ENCODE measurements at regions not wholly inside any gene's neighbourhood (a gene's known extent, or its start where the extent isn't known, plus 50 kb on each side); places are given as distances from the start of the nearest gene placed in this dataset.

- H3K9me3 ChIP-seq (ENCODE audit: low read length) = no peaks in the 10 kb centered on the region
- DNase-seq (no peak), ATAC-seq (no peak)
- H3K4me1 ChIP-seq (ENCODE audit: insufficient read depth, low read length) = no peaks in the 10 kb centered on the region
- intact Hi-C loops (cut with micrococcal nuclease) = no loop called here
- CTCF ChIA-PET = no interaction called here
- no peaks in the 10 kb centered on the region for H3K79me2 ChIP-seq (ENCODE audit: low read length)
- POLR2A ChIA-PET (ENCODE audit: unreplicated experiment) = no interaction called here
- no peaks in the 10 kb centered on the region for H4K20me1 ChIP-seq (ENCODE audit: low read length)
- no peak for TF ChIP-seq EZH2 (IDR thresholded peaks at IDR 0.05; ENCODE audit: low read length, unreplicated experiment)
- no peak for TF ChIP-seq EZH2phosphoT487 (IDR thresholded peaks at IDR 0.05; ENCODE audit: borderline replicate concordance, low read length)
- no peak for TF ChIP-seq CTCF (conservative IDR thresholded peaks at IDR 0.05; ENCODE audit: low read depth, low read length)
- no peaks in the 10 kb centered on the region for H3K36me3 ChIP-seq (ENCODE audit: low read depth, low read length)
- no TSS peak for BruUV-seq (replicated peaks)
- no peak overlapping the region for H3K4me2 ChIP-seq (ENCODE audit: low read length)
- no peak overlapping the region for H3K9ac ChIP-seq (ENCODE audit: low read length)
- no peak overlapping the region for H3K4me3 ChIP-seq (ENCODE audit: low read length)
- H2AFZ ChIP-seq (ENCODE audit: low read length) = no peak overlapping the region
- no peaks in the 10 kb centered on the region for H3F3A ChIP-seq (ENCODE audit: low read length, unreplicated experiment)
- H3K27me3 ChIP-seq (ENCODE audit: low read length) = peaks cover 35% of the 10 kb centered on the region
- no peak overlapping the region for H3K27ac ChIP-seq (ENCODE audit: low read length)
- H3K9me2 ChIP-seq (replicated peaks; ENCODE audit: low read length) = no peaks in the 10 kb centered on the region
Observed at GRCh38 chr10:124332426-124332825, 86.3 kb downstream of the OAT start.

GRCh38 chr10:124329941-124330340 lies 88.8 kb downstream of the OAT start:
- Histone ChIP-seq H3K4me3 (ENCODE audit: low read length) (no peak overlapping the region), H3K9me3 (ENCODE audit: low read length) (no peaks in the 10 kb centered on the region), H4K20me1 (ENCODE audit: low read length) (no peaks in the 10 kb centered on the region), H3K36me3 (ENCODE audit: low read depth, low read length) (no peaks in the 10 kb centered on the region), H3K27me3 (ENCODE audit: low read length) (peaks cover 35% of the 10 kb centered on the region), H3F3A (ENCODE audit: low read length, unreplicated experiment) (no peaks in the 10 kb centered on the region), H3K4me1 (ENCODE audit: insufficient read depth, low read length) (no peaks in the 10 kb centered on the region), H3K79me2 (ENCODE audit: low read length) (no peaks in the 10 kb centered on the region), H3K4me2 (ENCODE audit: low read length) (no peak overlapping the region), H3K27ac (ENCODE audit: low read length) (no peak overlapping the region), H3K9me2 (replicated peaks; ENCODE audit: low read length) (no peaks in the 10 kb centered on the region), H2AFZ (ENCODE audit: low read length) (no peak overlapping the region), H3K9ac (ENCODE audit: low read length) (no peak overlapping the region)
- no peak for ATAC-seq
- intact Hi-C loops (cut with micrococcal nuclease) = no loop called here
- ChIA-PET CTCF (no interaction called here), POLR2A (ENCODE audit: unreplicated experiment) (no interaction called here)
- no peak for TF ChIP-seq CTCF (conservative IDR thresholded peaks at IDR 0.05; ENCODE audit: low read depth, low read length)
- no peak for TF ChIP-seq EZH2 (IDR thresholded peaks at IDR 0.05; ENCODE audit: low read length, unreplicated experiment)
- no peak for TF ChIP-seq EZH2phosphoT487 (IDR thresholded peaks at IDR 0.05; ENCODE audit: borderline replicate concordance, low read length)
- DNase-seq = no peak
- BruUV-seq (replicated peaks) = no TSS peak

- ATAC-seq (no peak), DNase-seq (no peak)
- TF ChIP-seq CTCF (conservative IDR thresholded peaks at IDR 0.05; ENCODE audit: low read depth, low read length) = no peak
- no peak for TF ChIP-seq EZH2phosphoT487 (IDR thresholded peaks at IDR 0.05; ENCODE audit: borderline replicate concordance, low read length)
- TF ChIP-seq EZH2 (IDR thresholded peaks at IDR 0.05; ENCODE audit: low read length, unreplicated experiment) = no peak
- no TSS peak for BruUV-seq (replicated peaks)
- ChIA-PET POLR2A (ENCODE audit: unreplicated experiment) (no interaction called here), CTCF (no interaction called here)
- Histone ChIP-seq H3K36me3 (ENCODE audit: low read depth, low read length) (no peaks in the 10 kb centered on the region), H2AFZ (ENCODE audit: low read length) (no peak overlapping the region), H3K4me3 (ENCODE audit: low read length) (no peak overlapping the region), H3F3A (ENCODE audit: low read length, unreplicated experiment) (no peaks in the 10 kb centered on the region), H3K27ac (ENCODE audit: low read length) (no peak overlapping the region), H3K4me1 (ENCODE audit: insufficient read depth, low read length) (no peaks in the 10 kb centered on the region), H4K20me1 (ENCODE audit: low read length) (no peaks in the 10 kb centered on the region), H3K27me3 (ENCODE audit: low read length) (peaks cover 35% of the 10 kb centered on the region), H3K9me3 (ENCODE audit: low read length) (no peaks in the 10 kb centered on the region), H3K79me2 (ENCODE audit: low read length) (no peaks in the 10 kb centered on the region), H3K9ac (ENCODE audit: low read length) (no peak overlapping the region), H3K4me2 (ENCODE audit: low read length) (no peak overlapping the region), H3K9me2 (replicated peaks; ENCODE audit: low read length) (no peaks in the 10 kb centered on the region)
- intact Hi-C loops (cut with micrococcal nuclease) = no loop called here
Observed at GRCh38 chr10:124329362-124329761, 89.4 kb downstream of the OAT start.
